Endodermal cell (in vitro differentiated cells): ENCODE measurements at regions not wholly inside any gene's neighbourhood (a gene's known extent, or its start where the extent isn't known, plus 50 kb on each side); places are given as distances from the start of the nearest gene placed in this dataset.

ENCODE experiments used
- DNase-seq: peaks from one replicate; pipeline ENCODE4 v3.0.0-alpha.2; 2017
- H3K27ac ChIP-seq: 2 replicates; pipeline ENCODE4 v1.5.1; 2013; ENCODE audit warnings: mild to moderate bottlenecking, low read depth, low read length, moderate library complexity
- H3K27me3 ChIP-seq: 2 replicates; pipeline ENCODE4 v1.6.1; 2013; ENCODE audit warnings: mild to moderate bottlenecking, low read length, moderate library complexity; ENCODE audit not compliant: insufficient read depth, control insufficient read depth, poor library complexity, severe bottlenecking
- H3K36me3 ChIP-seq: 2 replicates; pipeline ENCODE4 v1.7.0; 2013; ENCODE audit warnings: mild to moderate bottlenecking, low read length, moderate library complexity; ENCODE audit not compliant: control insufficient read depth, insufficient read depth
- H3K4me1 ChIP-seq: one replicate; pipeline ENCODE4 v1.7.0; 2013; ENCODE audit warnings: low read length; ENCODE audit not compliant: control insufficient read depth, insufficient read depth
- H3K4me3 ChIP-seq: 2 replicates; pipeline ENCODE4 v1.5.1; 2013; ENCODE audit warnings: mild to moderate bottlenecking, low read length, moderate library complexity
- H3K9ac ChIP-seq: 2 replicates; pipeline ENCODE4 v1.6.1; 2013; ENCODE audit warnings: mild to moderate bottlenecking, low read length, moderate library complexity; ENCODE audit not compliant: poor library complexity, severe bottlenecking; ENCODE audit errors: extremely low read depth
- H3K9me3 ChIP-seq: 2 replicates; pipeline ENCODE4 v1.6.1; 2013; ENCODE audit warnings: mild to moderate bottlenecking, low read length, moderate library complexity; ENCODE audit not compliant: control insufficient read depth
- H3K27ac Mint-ChIP-seq: 2 replicates; pipeline ENCODE4 v1.8.0; 2020; ENCODE audit warnings: mixed read lengths
- H3K27me3 Mint-ChIP-seq: 2 replicates; pipeline ENCODE4 v1.8.0; 2021; ENCODE audit warnings: mild to moderate bottlenecking, mixed read lengths; ENCODE audit not compliant: insufficient read depth
- H3K36me3 Mint-ChIP-seq: 2 replicates; pipeline ENCODE4 v1.8.0; 2020; ENCODE audit warnings: low read depth, mixed read lengths
- H3K4me1 Mint-ChIP-seq: 2 replicates; pipeline ENCODE4 v1.8.0; 2020; ENCODE audit warnings: mixed read lengths
- H3K4me3 Mint-ChIP-seq: 2 replicates; pipeline ENCODE4 v1.8.0; 2020; ENCODE audit warnings: mild to moderate bottlenecking, moderate library complexity, mixed read lengths
- H3K9me3 Mint-ChIP-seq: 2 replicates; pipeline ENCODE4 v1.8.0; 2020; ENCODE audit warnings: mild to moderate bottlenecking, mixed read lengths
- CTCF ChIP-seq: fragments of 200-600 bp; sonication (generic); conservative IDR thresholded peaks from 2 replicates; pipeline ENCODE4 v1.5.0; 2021; ENCODE audit warnings: antibody characterized with exemption, mild to moderate bottlenecking
- WGBS, 2 experiments: methylation state at CpG; one replicate each; pipeline versions ENCODE4 v1.1.5 to v1.1.7; 2013; ENCODE audit warnings: missing lambda C conversion rate in 2 of 2, mixed read lengths in 1 of 2; ENCODE audit not compliant: insufficient coverage in 1 of 2, insufficient read length in 1 of 2; 5-methylcytosine and 5-hydroxymethylcytosine counted together

DNA sequence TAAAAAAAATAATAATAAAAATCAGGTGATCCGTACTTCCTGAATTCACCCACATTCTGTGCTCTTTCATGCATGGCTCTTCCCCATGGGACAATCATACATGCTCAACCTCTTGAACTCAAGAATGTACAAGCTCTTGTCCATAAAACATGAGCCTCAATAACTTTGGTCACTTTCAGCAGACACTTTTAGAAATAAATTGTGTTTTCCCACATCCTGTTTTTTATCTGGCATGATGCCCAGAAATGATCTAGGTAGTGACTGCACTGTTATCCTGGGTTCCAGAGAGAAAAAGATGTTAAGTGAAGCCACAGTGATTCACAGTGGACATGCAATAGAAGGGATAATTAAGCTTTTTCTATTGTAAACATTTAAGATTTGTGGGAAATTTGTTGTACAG, 537.6 kb upstream of the TMEM132C start:
- no peak overlapping the region for H3K4me3 ChIP-seq
- no peak for TF ChIP-seq CTCF
- no peak overlapping the region for H3K4me3 Mint-ChIP-seq
- no peaks in the 10 kb centered on the region for H3K4me1 ChIP-seq
- no peaks in the 10 kb centered on the region for H3K27me3 Mint-ChIP-seq
- no peaks in the 10 kb centered on the region for H3K27me3 ChIP-seq
- H3K4me1 Mint-ChIP-seq: no peaks in the 10 kb centered on the region
- H3K36me3 Mint-ChIP-seq: no peaks in the 10 kb centered on the region
- H3K27ac ChIP-seq: no peak overlapping the region
- no peaks in the 10 kb centered on the region for H3K9me3 ChIP-seq
- no peak for DNase-seq
- no peaks in the 10 kb centered on the region for H3K36me3 ChIP-seq
- H3K27ac Mint-ChIP-seq: no peak overlapping the region
- peaks cover 4% of the 10 kb centered on the region for H3K9me3 Mint-ChIP-seq
- WGBS, 2 experiments: 79 to 100% methylated on average over 1 of the region's 1 CpG
- H3K9ac ChIP-seq: no peak overlapping the region

DNA sequence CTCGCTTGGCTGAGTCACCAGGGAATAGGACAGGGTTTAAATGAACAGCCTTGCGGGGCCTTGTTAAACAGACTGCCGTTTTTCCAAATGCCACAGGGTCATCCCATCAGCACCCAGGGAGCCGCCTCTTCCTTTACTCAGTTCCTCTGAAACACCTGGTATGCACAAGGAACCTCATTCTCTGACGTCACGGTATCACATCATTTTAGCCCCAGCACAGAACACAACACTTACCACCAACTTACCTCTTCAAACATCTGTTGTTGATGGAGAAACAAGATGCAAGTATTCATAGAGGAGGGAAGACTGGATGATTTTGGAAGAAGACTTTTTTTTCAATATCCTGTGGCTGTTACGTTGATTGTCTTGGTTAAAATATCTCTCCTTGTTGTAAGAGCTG, 535.3 kb upstream of the TMEM132C start:
- 77 to 83% methylated on average over 5 to 7 of the region's 7 CpGs for WGBS, 2 experiments
- Histone ChIP-seq H3K36me3 (no peaks in the 10 kb centered on the region), H3K27me3 (no peaks in the 10 kb centered on the region), H3K4me3 (no peak overlapping the region), H3K4me1 (no peaks in the 10 kb centered on the region), H3K9me3 (no peaks in the 10 kb centered on the region), H3K9ac (no peak overlapping the region), H3K27ac (no peak overlapping the region)
- no peaks in the 10 kb centered on the region for H3K4me1 Mint-ChIP-seq
- no peak for TF ChIP-seq CTCF
- H3K36me3 Mint-ChIP-seq: no peaks in the 10 kb centered on the region
- H3K27ac Mint-ChIP-seq: no peak overlapping the region
- DNase-seq: no peak
- H3K4me3 Mint-ChIP-seq: no peak overlapping the region
- H3K27me3 Mint-ChIP-seq: no peaks in the 10 kb centered on the region
- H3K9me3 Mint-ChIP-seq: peaks cover 4% of the 10 kb centered on the region

DNA sequence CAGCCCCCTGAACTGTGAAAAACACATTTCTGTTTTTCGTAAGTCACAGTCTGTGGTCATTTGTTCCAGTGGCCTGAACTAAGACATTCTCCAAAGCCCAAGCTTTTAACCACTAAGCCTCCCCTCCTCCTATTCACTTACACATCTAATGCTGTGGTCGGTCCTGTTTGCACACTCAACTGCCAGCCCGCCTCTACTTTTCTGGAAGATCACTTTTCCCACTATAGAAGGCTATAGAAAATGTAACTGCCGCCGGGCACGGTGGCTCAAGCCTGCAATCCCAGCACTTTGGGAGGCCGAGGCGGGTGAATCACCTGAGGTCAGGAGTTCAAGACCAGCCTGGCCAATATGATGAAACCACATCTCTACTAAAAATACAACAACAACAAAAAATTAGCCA, 524.7 kb upstream of the TMEM132C start:
- Histone ChIP-seq H3K36me3 (no peaks in the 10 kb centered on the region), H3K27ac (no peak overlapping the region), H3K4me1 (no peaks in the 10 kb centered on the region), H3K4me3 (no peak overlapping the region), H3K9ac (no peak overlapping the region), H3K27me3 (no peaks in the 10 kb centered on the region), H3K9me3 (no peaks in the 10 kb centered on the region)
- H3K27ac Mint-ChIP-seq: no peak overlapping the region
- no peaks in the 10 kb centered on the region for H3K4me1 Mint-ChIP-seq
- no peak overlapping the region for H3K4me3 Mint-ChIP-seq
- H3K9me3 Mint-ChIP-seq: peaks cover 2% of the 10 kb centered on the region
- 96 to 100% methylated on average over 3 to 8 of the region's 8 CpGs for WGBS, 2 experiments
- no peaks in the 10 kb centered on the region for H3K27me3 Mint-ChIP-seq
- no peak for DNase-seq
- TF ChIP-seq CTCF: no peak
- H3K36me3 Mint-ChIP-seq: no peaks in the 10 kb centered on the region
